Stomach (tissue), 8 donors: ENCODE measurements at regions not wholly inside any gene's neighbourhood (a gene's known extent, or its start where the extent isn't known, plus 50 kb on each side); places are given as distances from the start of the nearest gene placed in this dataset.

Source experiments
- DNase-seq, 2 donors: peaks; one replicate each; pipeline versions ENCODE4 v3.0.0 to v3.0.0-alpha.2; 2013 to 2019
- H3K27ac ChIP-seq, 5 donors: fragments of 200-600 bp in 4 of 5; sonication (generic) in 4 of 5; one replicate each; pipeline ENCODE4 v1.5.1; 2013 to 2019; ENCODE audit warnings: mild to moderate bottlenecking in 1 of 5, moderate library complexity in 1 of 5
- H3K27me3 ChIP-seq, 3 donors: fragments of 200-600 bp; sonication (generic); one replicate each; pipeline ENCODE4 v1.5.1; 2017 to 2019; ENCODE audit warnings: mixed run types in 1 of 3
- H3K36me3 ChIP-seq, 4 donors: fragments of 200-600 bp; sonication (generic); 1 replicate in 3 of 4; 2 replicates in 1 of 4; pipeline ENCODE4 v1.5.1; 2016 to 2019
- H3K4me1 ChIP-seq, 4 donors: fragments of 200-600 bp; sonication (generic); one replicate each; pipeline ENCODE4 v1.5.1; 2016 to 2019
- H3K4me3 ChIP-seq, 4 donors: fragments of 200-600 bp; sonication (generic) in 3 of 4; one replicate each; pipeline ENCODE4 v1.5.1; 2016 to 2019; ENCODE audit warnings: mild to moderate bottlenecking in 1 of 4
- H3K9me3 ChIP-seq, 4 donors: fragments of 200-600 bp; sonication (generic); one replicate each; pipeline ENCODE4 v1.5.1; 2016 to 2019
- EP300 ChIP-seq: sonication (generic); formaldehyde crosslinking; IDR thresholded peaks from one replicate; pipeline ENCODE4 v1.6.1; 2017; ENCODE audit warnings: antibody characterized with exemption
- POLR2A ChIP-seq, 4 donors: fragments of 450-650 bp; IDR thresholded peaks; one replicate each; pipeline ENCODE4 v1.6.1; 2016; ENCODE audit warnings: antibody characterized with exemption in 4 of 4, control low read depth in 2 of 4, mild to moderate bottlenecking in 1 of 4, moderate library complexity in 1 of 4
- POLR2AphosphoS5 ChIP-seq, 3 donors: sonication (generic); formaldehyde crosslinking; IDR thresholded peaks; one replicate each; pipeline ENCODE4 v1.6.1; 2016; ENCODE audit warnings: antibody characterized with exemption in 3 of 3
- WGBS, 5 donors: extraction: QIAGEN DNeasy Blood & Tissue Kit in 3 of 5; methylation state at CpG; one replicate each; pipeline versions ENCODE4 v1.1.5 to v1.1.7; 2013 to 2018; 5-methylcytosine and 5-hydroxymethylcytosine counted together
- intact Hi-C: fragments of 100-400 bp; cut with DNase I; formaldehyde crosslinking; loops from one replicate; pipeline ENCODE4 v1.15.1; 2023; ENCODE audit warnings: low total_unique reads
- TF ChIP-seq, protein P1 (sequence below), 7 experiments: fragments of 450-650 bp in 4 of 7; fragments of 200-600 bp in 3 of 7; sonication (generic) in 3 of 7; IDR thresholded peaks; one replicate each; pipeline ENCODE4 v1.5.1; 2016 to 2019; ENCODE audit warnings: antibody characterized with exemption in 7 of 7, control low read depth in 2 of 7, mild to moderate bottlenecking in 1 of 7
- donor health status: healthy with polysubstance abuse.
- donor health status: Bipolar disorder and iron deficiency.
- donor health status: healthy.

DNA sequence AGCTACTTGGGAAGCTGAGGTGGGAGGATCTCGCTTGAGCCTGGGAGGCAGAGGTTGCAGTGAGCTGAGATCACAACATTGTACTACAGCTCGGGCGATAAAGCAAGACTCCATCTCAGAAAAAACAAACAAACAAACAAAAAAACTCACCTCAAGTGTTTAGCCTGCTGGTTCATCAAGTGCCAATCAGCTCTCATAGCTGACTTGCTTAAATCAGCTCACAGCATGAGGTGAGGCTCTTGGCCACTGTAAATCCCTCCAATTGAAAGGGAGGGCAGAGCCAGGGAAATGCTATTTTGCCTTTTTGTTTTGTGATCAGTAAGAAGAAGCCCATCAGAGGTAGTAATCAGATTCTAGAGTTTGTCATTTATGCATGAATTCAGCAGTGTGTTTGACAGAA lies 112.3 kb downstream of the RAB11FIP2 start:
- Histone ChIP-seq H3K4me1 (no peaks in the 10 kb centered on the region), H3K9me3 (no peaks in the 10 kb centered on the region), H3K27me3 (peaks cover 0 to 4% (median 0%) of the 10 kb centered on the region in 3 donors), H3K4me3 (no peak overlapping the region), H3K27ac (no peak overlapping the region), H3K36me3 (no peaks in the 10 kb centered on the region)
- no peak for TF ChIP-seq EP300
- no peak for TF ChIP-seq POLR2A (IDR thresholded peaks at IDR 0.05)
- no peak for TF ChIP-seq POLR2AphosphoS5 (IDR thresholded peaks at IDR 0.05)
- TF ChIP-seq, protein P1, sequence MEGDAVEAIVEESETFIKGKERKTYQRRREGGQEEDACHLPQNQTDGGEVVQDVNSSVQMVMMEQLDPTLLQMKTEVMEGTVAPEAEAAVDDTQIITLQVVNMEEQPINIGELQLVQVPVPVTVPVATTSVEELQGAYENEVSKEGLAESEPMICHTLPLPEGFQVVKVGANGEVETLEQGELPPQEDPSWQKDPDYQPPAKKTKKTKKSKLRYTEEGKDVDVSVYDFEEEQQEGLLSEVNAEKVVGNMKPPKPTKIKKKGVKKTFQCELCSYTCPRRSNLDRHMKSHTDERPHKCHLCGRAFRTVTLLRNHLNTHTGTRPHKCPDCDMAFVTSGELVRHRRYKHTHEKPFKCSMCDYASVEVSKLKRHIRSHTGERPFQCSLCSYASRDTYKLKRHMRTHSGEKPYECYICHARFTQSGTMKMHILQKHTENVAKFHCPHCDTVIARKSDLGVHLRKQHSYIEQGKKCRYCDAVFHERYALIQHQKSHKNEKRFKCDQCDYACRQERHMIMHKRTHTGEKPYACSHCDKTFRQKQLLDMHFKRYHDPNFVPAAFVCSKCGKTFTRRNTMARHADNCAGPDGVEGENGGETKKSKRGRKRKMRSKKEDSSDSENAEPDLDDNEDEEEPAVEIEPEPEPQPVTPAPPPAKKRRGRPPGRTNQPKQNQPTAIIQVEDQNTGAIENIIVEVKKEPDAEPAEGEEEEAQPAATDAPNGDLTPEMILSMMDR (IDR thresholded peaks at IDR 0.05) = no peak
- no peak for DNase-seq
- intact Hi-C loops = no loop called here
- 64 to 77% (median 70%) methylated on average over 3 of the region's 3 CpGs for WGBS, 5 donors

DNA sequence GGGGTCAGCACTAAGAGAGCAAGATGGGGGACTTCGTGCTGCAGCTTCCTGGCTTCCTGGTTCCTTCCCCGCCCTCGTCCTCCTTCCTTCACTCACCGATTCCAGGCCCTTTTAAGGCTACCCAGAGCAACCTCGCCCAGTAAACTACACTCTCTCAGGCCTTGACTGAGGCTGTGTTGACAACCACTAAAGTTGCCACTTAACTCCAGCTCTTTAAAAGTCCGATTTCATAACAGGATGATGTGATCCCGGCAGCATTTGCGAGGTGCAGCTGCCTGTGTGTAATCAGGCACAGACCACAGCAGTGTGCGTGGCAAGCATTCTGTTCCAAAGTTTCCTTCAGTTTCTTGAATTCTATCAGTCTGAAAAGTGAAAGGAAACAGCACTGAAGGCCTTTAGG lies 110.6 kb downstream of the RAB11FIP2 start:
- H3K36me3 ChIP-seq = no peaks in the 10 kb centered on the region
- H3K27ac ChIP-seq = no peak overlapping the region
- H3K4me1 ChIP-seq = no peaks in the 10 kb centered on the region
- intact Hi-C loops = no loop called here
- H3K27me3 ChIP-seq = no peaks in the 10 kb centered on the region
- no peaks in the 10 kb centered on the region for H3K9me3 ChIP-seq
- no peak overlapping the region for H3K4me3 ChIP-seq
- 61 to 70% (median 63%) methylated on average over 9 of the region's 9 CpGs for WGBS, 5 donors
- peak in 1 of 2 donors; percentile 13 for DNase-seq
- TF ChIP-seq EP300 (no peak), POLR2AphosphoS5 (IDR thresholded peaks at IDR 0.05) (no peak), POLR2A (IDR thresholded peaks at IDR 0.05) (no peak)
- TF ChIP-seq, protein P1 (IDR thresholded peaks at IDR 0.05) = no peak

DNA sequence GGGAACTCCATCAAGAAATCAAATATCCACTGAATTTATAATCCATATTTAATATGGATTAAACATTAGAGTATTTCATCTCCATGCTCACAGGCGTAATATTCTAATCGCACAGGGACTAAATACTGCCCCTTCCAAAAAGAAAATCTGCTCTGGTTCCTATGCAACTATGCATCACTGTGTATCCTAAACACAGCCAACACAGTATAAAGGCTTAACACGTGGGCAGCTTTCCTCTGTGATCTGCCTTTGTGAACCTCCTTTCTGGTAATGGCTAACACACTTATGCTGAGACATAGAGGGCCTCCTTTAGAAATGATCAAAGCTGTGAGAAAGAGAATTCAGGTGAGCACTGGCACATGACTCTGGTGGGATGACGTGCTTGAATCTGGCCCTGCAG lies 110.2 kb downstream of the RAB11FIP2 start:
- H3K27me3 ChIP-seq = no peaks in the 10 kb centered on the region
- no peaks in the 10 kb centered on the region for H3K36me3 ChIP-seq
- intact Hi-C loops = no loop called here
- no peak overlapping the region for H3K4me3 ChIP-seq
- TF ChIP-seq POLR2AphosphoS5 (IDR thresholded peaks at IDR 0.05) (no peak), EP300 (no peak), POLR2A (IDR thresholded peaks at IDR 0.05) (no peak)
- TF ChIP-seq, protein P1 (IDR thresholded peaks at IDR 0.05) = no peak
- H3K4me1 ChIP-seq = no peaks in the 10 kb centered on the region
- H3K9me3 ChIP-seq = no peaks in the 10 kb centered on the region
- 79 to 87% (median 85%) methylated on average over 4 of the region's 4 CpGs for WGBS, 5 donors
- no peak overlapping the region for H3K27ac ChIP-seq
- DNase-seq = no peak

DNA sequence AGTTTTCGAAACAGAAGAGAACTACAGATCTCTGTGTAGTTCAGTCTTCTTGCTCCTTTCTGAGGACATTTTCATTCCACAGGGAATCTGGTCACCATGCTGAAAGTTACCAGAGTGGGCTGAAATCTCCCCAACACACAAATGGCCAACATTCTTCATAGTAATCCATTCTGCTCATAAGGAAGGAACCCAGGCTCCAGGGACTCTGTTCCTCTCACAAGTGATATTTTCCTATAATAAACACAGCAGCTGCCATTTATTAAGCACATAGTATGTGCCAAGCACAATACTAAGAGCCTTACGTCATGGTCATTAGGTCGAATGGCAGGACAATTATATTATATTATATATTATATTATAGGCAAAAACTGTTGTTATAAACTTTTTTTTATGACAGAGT lies 109.8 kb downstream of the RAB11FIP2 start:
- no peaks in the 10 kb centered on the region for H3K4me1 ChIP-seq
- intact Hi-C loops = no loop called here
- H3K9me3 ChIP-seq = no peaks in the 10 kb centered on the region
- H3K27ac ChIP-seq = no peak overlapping the region
- TF ChIP-seq EP300 (no peak), POLR2AphosphoS5 (IDR thresholded peaks at IDR 0.05) (no peak), POLR2A (IDR thresholded peaks at IDR 0.05) (no peak)
- H3K27me3 ChIP-seq = no peaks in the 10 kb centered on the region
- no peak overlapping the region for H3K4me3 ChIP-seq
- H3K36me3 ChIP-seq = no peaks in the 10 kb centered on the region
- 90 to 93% (median 92%) methylated on average over 3 of the region's 3 CpGs for WGBS, 5 donors
- DNase-seq = no peak

DNA sequence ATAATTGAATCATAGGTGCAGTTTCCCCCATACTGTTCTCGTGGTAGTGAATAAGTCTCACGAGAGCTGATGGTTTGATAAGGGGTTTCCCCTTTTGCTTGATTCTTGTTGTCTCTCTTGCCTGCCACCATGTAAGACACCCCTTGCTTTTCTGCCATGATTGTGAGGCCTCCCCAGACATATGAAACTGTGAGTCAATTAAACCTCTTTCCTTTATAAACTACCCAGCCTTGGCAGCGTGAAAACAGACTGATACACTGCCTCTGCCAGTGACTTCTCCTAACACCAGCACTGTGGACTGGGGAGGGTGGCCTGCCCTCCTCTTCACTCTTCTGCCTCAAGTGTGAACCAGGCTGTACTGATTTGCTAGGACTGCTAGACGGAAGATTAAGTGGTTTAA lies 108.6 kb downstream of the RAB11FIP2 start:
- no peak for TF ChIP-seq EP300
- no peak for TF ChIP-seq POLR2AphosphoS5 (IDR thresholded peaks at IDR 0.05)
- TF ChIP-seq, protein P1 (IDR thresholded peaks at IDR 0.05) = no peak
- intact Hi-C loops = no loop called here
- H3K4me3 ChIP-seq = no peak overlapping the region
- H3K36me3 ChIP-seq = no peaks in the 10 kb centered on the region
- no peaks in the 10 kb centered on the region for H3K9me3 ChIP-seq
- no peak for DNase-seq
- H3K27me3 ChIP-seq = no peaks in the 10 kb centered on the region
- no peaks in the 10 kb centered on the region for H3K4me1 ChIP-seq
- WGBS, 5 donors = 81 to 88% (median 82%) methylated on average over 4 of the region's 4 CpGs
- no peak overlapping the region for H3K27ac ChIP-seq
